Common myeloid progenitor, CD34-positive (primary cell): ENCODE measurements at regions not wholly inside any gene's neighbourhood (a gene's known extent, or its start where the extent isn't known, plus 50 kb on each side); places are given as distances from the start of the nearest gene placed in this dataset.

ENCODE experiments used
- CTCF ChIA-PET: fragments of 350-600 bp; sonication (Branson Sonifier 250); formaldehyde crosslinking; loops from one replicate; lab custom pipeline; 2021; ENCODE audit warnings: antibody characterized with exemption; lab: Charles Lee
- POLR2A ChIA-PET: fragments of 350-600 bp; sonication (Branson Sonifier 250); formaldehyde crosslinking; loops from one replicate; lab custom pipeline; 2021; ENCODE audit warnings: antibody characterized with exemption; lab: Charles Lee
- DNase-seq, 3 donors: peaks; one replicate each; pipeline versions ENCODE4 v3.0.0 to v3.0.0-alpha.2; 2013
- H3K27ac ChIP-seq, 2 experiments: 1 replicate in 1 of 2; 2 replicates in 1 of 2; pipeline ENCODE4 v1.7.0; 2013; ENCODE audit warnings: inconsistent platforms in 2 of 2, low read length in 2 of 2, mild to moderate bottlenecking in 2 of 2, low read depth in 1 of 2, moderate library complexity in 1 of 2; ENCODE audit not compliant: severe bottlenecking in 2 of 2, insufficient read depth in 1 of 2, poor library complexity in 1 of 2
- H3K27me3 ChIP-seq, 5 experiments: replicated peaks in 2 of 5; 1 replicate in 3 of 5; 2 replicates in 2 of 5; pipeline versions ENCODE4 v1.6.1 to v1.7.0; 2013; ENCODE audit warnings: low read length in 4 of 5, mild to moderate bottlenecking in 2 of 5, moderate library complexity in 2 of 5, inconsistent platforms in 1 of 5; ENCODE audit not compliant: insufficient read depth in 5 of 5, control insufficient read depth in 4 of 5
- H3K36me3 ChIP-seq, 4 experiments: 1 replicate in 2 of 4; 2 replicates in 2 of 4; pipeline versions ENCODE4 v1.6.1 to v1.7.0; 2013; ENCODE audit warnings: low read length in 3 of 4, control low read depth in 1 of 4, mild to moderate bottlenecking in 1 of 4; ENCODE audit not compliant: control insufficient read depth in 4 of 4, insufficient read depth in 4 of 4
- H3K4me1 ChIP-seq, 4 experiments: 1 replicate in 3 of 4; 2 replicates in 1 of 4; pipeline versions ENCODE4 v1.6.1 to v1.7.1; 2013; ENCODE audit warnings: low read length in 3 of 4, mild to moderate bottlenecking in 3 of 4, control low read depth in 1 of 4, inconsistent platforms in 1 of 4, moderate library complexity in 1 of 4; ENCODE audit not compliant: control insufficient read depth in 4 of 4, insufficient read depth in 4 of 4; ENCODE audit errors: control extremely low read depth in 1 of 4
- H3K4me3 ChIP-seq, 7 experiments: 1 replicate in 4 of 7; 2 replicates in 3 of 7; pipeline versions ENCODE4 v1.5.1 to v1.7.0; 2013; ENCODE audit warnings: mild to moderate bottlenecking in 7 of 7, low read length in 6 of 7, moderate library complexity in 6 of 7, inconsistent platforms in 2 of 7, low read depth in 2 of 7, control low read depth in 1 of 7; ENCODE audit not compliant: insufficient read depth in 4 of 7, control insufficient read depth in 1 of 7; ENCODE audit errors: extremely low read depth in 1 of 7
- H3K9me3 ChIP-seq, 5 experiments: 1 replicate in 4 of 5; 2 replicates in 1 of 5; pipeline versions ENCODE4 v1.6.1 to v1.7.1; 2013; ENCODE audit warnings: low read length in 4 of 5, mild to moderate bottlenecking in 2 of 5, inconsistent platforms in 1 of 5, low read depth in 1 of 5, moderate library complexity in 1 of 5; ENCODE audit not compliant: control insufficient read depth in 4 of 5, insufficient read depth in 2 of 5; ENCODE audit errors: control extremely low read depth in 1 of 5
- WGBS: methylation state at CpG from one replicate; pipeline ENCODE4 v1.1.5; 2013; ENCODE audit not compliant: insufficient coverage; 5-methylcytosine and 5-hydroxymethylcytosine counted together

GRCh38 chr18:75130591-75131328, 78.2 kb downstream of the PTGR3 start:
- H3K27ac ChIP-seq, result no peak overlapping the region
- peak; percentile 14 to 25 (median 18) for DNase-seq
- no peaks in the 10 kb centered on the region for H3K36me3 ChIP-seq
- WGBS, result 95% methylated on average over 12 of the region's 13 CpGs
- peaks cover 0 to 3% (median 0%) of the 10 kb centered on the region in 4 experiments for H3K4me1 ChIP-seq
- no peak overlapping the region for H3K4me3 ChIP-seq
- peaks cover 0 to 4% (median 0%) of the 10 kb centered on the region in 5 experiments for H3K27me3 ChIP-seq
- no peaks in the 10 kb centered on the region for H3K9me3 ChIP-seq
- POLR2A ChIA-PET, result no interaction called here
- CTCF ChIA-PET, result no interaction called here

DNA sequence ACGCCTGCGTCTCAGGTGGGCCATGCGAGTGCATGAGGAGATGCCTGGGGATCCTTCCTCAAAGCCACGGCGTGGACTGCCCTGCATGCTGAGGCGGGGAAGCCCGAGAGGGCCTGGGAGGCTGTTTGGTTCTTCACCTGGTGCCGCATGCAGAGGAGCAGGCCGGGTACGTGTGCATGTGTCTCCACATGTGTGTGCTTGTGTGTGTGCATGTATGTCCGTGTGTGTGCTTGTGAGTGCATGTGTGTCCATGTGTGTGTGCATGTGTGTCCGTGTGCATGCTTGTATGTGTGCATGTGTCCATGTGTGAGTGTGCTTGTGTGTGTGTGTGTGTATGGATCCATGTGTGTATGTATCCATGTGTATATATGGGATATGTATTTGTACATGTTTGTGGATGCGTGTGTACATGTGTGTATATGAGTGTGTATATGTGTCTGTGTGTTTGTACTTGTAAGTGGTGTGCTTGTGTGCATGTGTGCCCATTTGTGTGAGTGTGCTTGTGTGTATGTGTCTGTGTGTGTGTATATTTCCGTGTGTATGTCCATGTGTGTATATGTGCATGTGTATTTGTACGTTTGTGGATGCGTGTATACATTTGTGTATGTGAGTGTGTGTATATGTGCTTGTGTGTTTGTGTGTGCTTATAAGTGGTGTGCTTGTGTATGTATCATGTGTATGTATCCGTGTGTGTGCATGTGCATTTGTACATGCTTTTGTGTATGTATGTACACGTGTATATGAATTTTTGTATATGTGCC, 79.0 kb downstream of the PTGR3 start:
- H3K9me3 ChIP-seq, result no peaks in the 10 kb centered on the region
- no peak overlapping the region for H3K27ac ChIP-seq
- no peak overlapping the region for H3K4me3 ChIP-seq
- no peaks in the 10 kb centered on the region for H3K36me3 ChIP-seq
- ChIA-PET CTCF (no interaction called here), POLR2A (no interaction called here)
- WGBS, result 99% methylated on average over 18 of the region's 18 CpGs
- DNase-seq, result no peak
- H3K4me1 ChIP-seq, result peaks cover 0 to 3% (median 0%) of the 10 kb centered on the region in 4 experiments
- peaks cover 0 to 4% (median 0%) of the 10 kb centered on the region in 5 experiments for H3K27me3 ChIP-seq

- Histone ChIP-seq H3K4me3 (no peak overlapping the region), H3K36me3 (no peaks in the 10 kb centered on the region), H3K27ac (no peak overlapping the region), H3K27me3 (peaks cover 0 to 4% (median 0%) of the 10 kb centered on the region in 5 experiments), H3K9me3 (no peaks in the 10 kb centered on the region), H3K4me1 (peaks cover 0 to 3% (median 0%) of the 10 kb centered on the region in 4 experiments)
- no peak for DNase-seq
- ChIA-PET CTCF (no interaction called here), POLR2A (interaction anchor here (0.6 kb wide), 1 partner anchor 115 kb away, joined by 3 read pairs; no protein-coding TSS in a partner anchor)
- 95% methylated on average over 8 of the region's 17 CpGs for WGBS
Measured at GRCh38 chr18:75128911-75129716, 79.8 kb downstream of the PTGR3 start.

DNA sequence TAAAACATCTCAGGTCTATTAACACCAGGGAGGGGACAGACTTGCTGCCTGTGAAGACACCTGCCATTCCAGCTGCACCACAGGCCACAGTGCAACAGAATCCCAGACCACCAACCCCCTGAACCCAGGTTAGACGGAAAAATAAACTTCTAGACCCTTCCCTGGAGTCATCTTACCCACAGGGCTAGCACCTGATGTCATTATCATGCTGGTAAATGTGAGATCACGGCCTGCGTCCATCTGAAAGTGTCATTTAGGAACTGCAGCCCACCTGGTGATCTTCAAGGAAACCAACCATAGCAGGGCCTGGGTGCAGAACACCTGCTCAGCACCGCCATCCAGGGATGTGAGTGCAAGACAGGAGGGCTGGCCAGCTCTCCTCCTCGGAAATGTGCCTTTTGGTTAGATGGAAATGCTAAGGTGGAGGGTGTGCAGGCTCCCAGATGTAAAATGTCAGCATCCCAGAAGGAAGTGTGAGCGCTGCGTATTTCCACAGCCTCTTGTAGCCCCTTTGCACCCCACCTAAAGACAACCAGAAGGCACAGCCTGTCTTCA, 80.8 kb downstream of the PTGR3 start:
- WGBS, result 99% methylated on average over 6 of the region's 7 CpGs
- POLR2A ChIA-PET, result no interaction called here
- Histone ChIP-seq H3K27ac (no peak overlapping the region), H3K4me3 (no peak overlapping the region), H3K36me3 (no peaks in the 10 kb centered on the region), H3K9me3 (no peaks in the 10 kb centered on the region), H3K27me3 (peaks cover 0 to 4% (median 0%) of the 10 kb centered on the region in 5 experiments), H3K4me1 (peaks cover 0 to 3% (median 0%) of the 10 kb centered on the region in 4 experiments)
- DNase-seq, result no peak
- CTCF ChIA-PET, result no interaction called here

GRCh38 chr18:75127143-75128021, 81.6 kb downstream of the PTGR3 start:
- POLR2A ChIA-PET, result no interaction called here
- no peak for DNase-seq
- Histone ChIP-seq H3K9me3 (no peaks in the 10 kb centered on the region), H3K27ac (no peak overlapping the region), H3K27me3 (peaks cover 0 to 4% (median 0%) of the 10 kb centered on the region in 5 experiments), H3K36me3 (no peaks in the 10 kb centered on the region), H3K4me1 (peaks cover 0 to 3% (median 0%) of the 10 kb centered on the region in 4 experiments), H3K4me3 (no peak overlapping the region)
- CTCF ChIA-PET, result no interaction called here
- 97% methylated on average over 22 of the region's 24 CpGs for WGBS
